Stimulated activated CD4-positive, alpha-beta T cell treated with anti-CD3 and anti-CD28 coated beads, Interleukin-1b, Interleukin-23, amount 100 ng/mL, for 24 hours (primary cell): ENCODE measurements at regions not wholly inside any gene's neighbourhood (a gene's known extent, or its start where the extent isn't known, plus 50 kb on each side); places are given as distances from the start of the nearest gene placed in this dataset.

Experiments used
- DNase-seq, 4 experiments: peaks; one replicate each; pipeline ENCODE4 v3.0.0-alpha.2; 2020; ENCODE audit warnings: low read depth in 4 of 4, low spot score in 1 of 4

GRCh38 chr2:220936641-220937197 is 635.4 kb downstream of the EPHA4 start:
- no peak for DNase-seq

GRCh38 chr2:220937245-220937644 is 634.9 kb downstream of the EPHA4 start:
- DNase-seq, result no peak

- no peak for DNase-seq
Observed at GRCh38 chr2:220940646-220941045, 631.5 kb downstream of the EPHA4 start.

GRCh38 chr2:220941683-220942082 is 630.4 kb downstream of the EPHA4 start:
- DNase-seq, result no peak

- no peak for DNase-seq
Observed at GRCh38 chr2:220946552-220946951, 625.6 kb downstream of the EPHA4 start.

- DNase-seq, result no peak
Observed at GRCh38 chr2:220948579-220948978, 623.5 kb downstream of the EPHA4 start.

- DNase-seq, result no peak
Observed at GRCh38 chr2:220949466-220949865, 622.6 kb downstream of the EPHA4 start.

GRCh38 chr2:220955776-220956175 is 616.3 kb downstream of the EPHA4 start:
- DNase-seq, result no peak

- DNase-seq, result no peak
Observed at GRCh38 chr2:220956429-220956828, 615.7 kb downstream of the EPHA4 start.

GRCh38 chr2:220959391-220959802 is 612.7 kb downstream of the EPHA4 start:
- no peak for DNase-seq

- DNase-seq, result no peak
Observed at GRCh38 chr2:220961143-220961860, 610.8 kb downstream of the EPHA4 start.

- DNase-seq, result no peak
Observed at GRCh38 chr2:220962556-220962955, 609.5 kb downstream of the EPHA4 start.

- no peak for DNase-seq
Observed at GRCh38 chr2:220963076-220963475, 609.0 kb downstream of the EPHA4 start.

GRCh38 chr2:220963930-220964329 is 608.2 kb downstream of the EPHA4 start:
- no peak for DNase-seq

- no peak for DNase-seq
Observed at GRCh38 chr2:220966636-220967035, 605.5 kb downstream of the EPHA4 start.

GRCh38 chr2:220969348-220969747 is 602.8 kb downstream of the EPHA4 start:
- DNase-seq, result no peak

GRCh38 chr2:220980966-220981675 is 591.0 kb downstream of the EPHA4 start:
- no peak for DNase-seq

- DNase-seq, result no peak
Observed at GRCh38 chr2:220981926-220982325, 590.2 kb downstream of the EPHA4 start.

GRCh38 chr2:220985561-220985960 is 586.5 kb downstream of the EPHA4 start:
- no peak for DNase-seq

- no peak for DNase-seq
Observed at GRCh38 chr2:220987839-220988238, 584.3 kb downstream of the EPHA4 start.

- DNase-seq, result no peak
Observed at GRCh38 chr2:220991972-220992371, 580.1 kb downstream of the EPHA4 start.

GRCh38 chr2:220994846-220995245 is 577.3 kb downstream of the EPHA4 start:
- no peak for DNase-seq
